G401.6 (cell line): ENCODE measurements at regions not wholly inside any gene's neighbourhood (a gene's known extent, or its start where the extent isn't known, plus 50 kb on each side); places are given as distances from the start of the nearest gene placed in this dataset.
"Not testable (repeated sequence)": the region's sequence is repeated elsewhere in the genome, so short reads cannot be mapped to it uniquely, and the experiment has no call there.

Experiments
- FAIRE-seq: peaks from 2 replicates; lab custom pipeline; 2012; peaks lifted over from hg19 to GRCh38; lab: Jason Lieb, UNC

- FAIRE-seq, result no peak
Measured at GRCh38 chr17:78305801-78306200, 54.1 kb downstream of the SOCS3 start.

- no peak for FAIRE-seq
Measured at GRCh38 chr17:78304549-78305037, 55.3 kb downstream of the SOCS3 start.

- peak; percentile 77 for FAIRE-seq
Measured at GRCh38 chr17:78302478-78302877, 57.4 kb downstream of the SOCS3 start.

- no peak for FAIRE-seq
Measured at GRCh38 chr17:78301821-78302213, 58.1 kb downstream of the SOCS3 start.

- no peak for FAIRE-seq
Measured at GRCh38 chr17:78300962-78301820, 58.7 kb downstream of the SOCS3 start.

GRCh38 chr17:78299049-78299448, 60.8 kb downstream of the SOCS3 start:
- FAIRE-seq, result no peak

GRCh38 chr17:78294776-78295175, 63.3 kb downstream of the TMEM235 start:
- no peak for FAIRE-seq

- no peak for FAIRE-seq
Measured at GRCh38 chr17:78294356-78294755, 62.9 kb downstream of the TMEM235 start.

- not testable (repeated sequence) for FAIRE-seq
Measured at GRCh38 chr17:78293151-78293550, 61.7 kb downstream of the TMEM235 start.

- no peak for FAIRE-seq
Measured at GRCh38 chr17:78291944-78292910, 60.8 kb downstream of the TMEM235 start.

- FAIRE-seq, result no peak
Measured at GRCh38 chr17:78290721-78291120, 59.3 kb downstream of the TMEM235 start.
